MM.1S (cell line): ENCODE measurements at regions not wholly inside any gene's neighbourhood (a gene's known extent, or its start where the extent isn't known, plus 50 kb on each side); places are given as distances from the start of the nearest gene placed in this dataset.

Experiments
- DNase-seq: peaks from one replicate; pipeline ENCODE4 v3.0.0-alpha.2; 2015
- H2AFZ ChIP-seq: fragments of 300-600 bp; sonication (generic); 2 replicates; pipeline ENCODE4 v1.6.0; 2016; ENCODE audit warnings: antibody characterized with exemption, low read length
- H3F3A ChIP-seq: fragments of 300-600 bp; sonication (generic); 2 replicates; pipeline ENCODE4 v1.6.1; 2016; ENCODE audit warnings: mild to moderate bottlenecking, antibody characterized with exemption, low read length, moderate library complexity, mixed read lengths; ENCODE audit not compliant: insufficient read depth
- H3K27ac ChIP-seq: fragments of 300-600 bp; sonication (generic); 2 replicates; pipeline ENCODE4 v1.5.1; 2016; ENCODE audit warnings: mild to moderate bottlenecking, low read length
- H3K27me3 ChIP-seq: fragments of 300-600 bp; sonication (generic); replicated peaks from 2 replicates; pipeline ENCODE4 v1.6.0; 2016; ENCODE audit warnings: low read length; ENCODE audit not compliant: insufficient read depth
- H3K36me3 ChIP-seq: fragments of 300-600 bp; sonication (generic); replicated peaks from 2 replicates; pipeline ENCODE4 v1.6.1; 2016; ENCODE audit warnings: mild to moderate bottlenecking, low read length, mixed read lengths; ENCODE audit not compliant: insufficient read depth
- H3K4me1 ChIP-seq: fragments of 300-600 bp; sonication (generic); 2 replicates; pipeline ENCODE4 v1.6.1; 2016; ENCODE audit warnings: low read length, mixed read lengths
- H3K4me2 ChIP-seq: fragments of 300-600 bp; sonication (generic); 2 replicates; pipeline ENCODE4 v1.6.0; 2016; ENCODE audit warnings: low read depth, low read length
- H3K4me3 ChIP-seq: fragments of 300-600 bp; sonication (generic); 2 replicates; pipeline ENCODE4 v1.5.1; 2016; ENCODE audit warnings: low read length, mixed read lengths
- H3K79me2 ChIP-seq: fragments of 300-600 bp; sonication (generic); 2 replicates; pipeline ENCODE4 v1.6.1; 2016; ENCODE audit warnings: mixed run types, low read length, mixed read lengths
- H3K9ac ChIP-seq: fragments of 300-600 bp; sonication (generic); 2 replicates; pipeline ENCODE4 v1.6.1; 2016; ENCODE audit warnings: low read length, mixed read lengths
- H3K9me2 ChIP-seq: fragments of 300-600 bp; sonication (generic); replicated peaks from 2 replicates; pipeline ENCODE4 v1.6.1; 2016; ENCODE audit warnings: mild to moderate bottlenecking, low read length, mixed read lengths; ENCODE audit not compliant: insufficient read depth
- H3K9me3 ChIP-seq: fragments of 300-600 bp; sonication (generic); replicated peaks from 2 replicates; pipeline ENCODE4 v1.6.1; 2016; ENCODE audit warnings: mild to moderate bottlenecking, low read length, mixed read lengths; ENCODE audit not compliant: insufficient read depth
- H4K20me1 ChIP-seq: fragments of 300-600 bp; sonication (generic); 2 replicates; pipeline ENCODE4 v1.6.1; 2016; ENCODE audit warnings: mild to moderate bottlenecking, low read length, moderate library complexity, mixed read lengths; ENCODE audit not compliant: insufficient read depth
- CTCF ChIP-seq: fragments of 300-600 bp; sonication (generic); IDR thresholded peaks from 2 replicates; pipeline ENCODE4 v1.5.1; 2016; ENCODE audit warnings: antibody characterized with exemption, low read length, mixed read lengths
- EZH2 ChIP-seq: fragments of 300-600 bp; sonication (generic); optimal IDR thresholded peaks from 2 replicates; pipeline ENCODE3; 2017; ENCODE audit warnings: low read depth, mild to moderate bottlenecking, antibody characterized with exemption, low read length, mixed read lengths
- EZH2phosphoT487 ChIP-seq: fragments of 300-600 bp; sonication (generic); IDR thresholded peaks from 2 replicates; pipeline ENCODE4 v1.6.1; 2018; ENCODE audit warnings: antibody characterized with exemption, low read length

GRCh38 chr11:135043434-135043833 is 631.4 kb upstream of the B3GAT1 start:
- TF ChIP-seq CTCF (no peak), EZH2 (no peak), EZH2phosphoT487 (no peak)
- no peaks in the 10 kb centered on the region for H3K4me1 ChIP-seq
- H2AFZ ChIP-seq: no peak overlapping the region

DNA sequence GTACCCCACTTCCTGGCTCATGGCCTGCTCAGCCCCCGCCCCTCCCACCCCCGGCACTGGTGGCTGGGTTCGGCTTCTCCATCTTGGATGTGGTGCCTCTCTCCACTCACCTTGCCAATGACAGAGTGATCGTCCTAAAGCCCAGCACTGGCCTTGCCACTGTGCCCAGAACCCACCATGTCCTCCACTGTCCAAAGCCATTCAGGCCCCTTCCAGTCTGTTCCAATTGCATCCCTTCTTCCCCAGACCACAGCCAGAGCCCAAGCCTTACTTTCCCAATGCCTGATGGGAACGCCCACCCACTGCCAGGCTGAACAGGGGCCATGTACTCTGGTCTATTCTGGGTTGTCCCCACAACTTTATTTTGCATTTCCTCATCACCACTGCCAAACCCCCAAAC is 625.8 kb upstream of the B3GAT1 start:
- H3K27me3 ChIP-seq: no peaks in the 10 kb centered on the region
- H3K4me2 ChIP-seq: no peak overlapping the region
- no peak overlapping the region for H3K9ac ChIP-seq
- no peak for DNase-seq
- H3K79me2 ChIP-seq: no peaks in the 10 kb centered on the region
- H3K9me3 ChIP-seq: no peaks in the 10 kb centered on the region
- H4K20me1 ChIP-seq: no peaks in the 10 kb centered on the region
- TF ChIP-seq CTCF: no peak
- no peak for TF ChIP-seq EZH2
- no peak for TF ChIP-seq EZH2phosphoT487
- no peaks in the 10 kb centered on the region for H3K9me2 ChIP-seq
- no peak overlapping the region for H3K4me3 ChIP-seq
- H3K27ac ChIP-seq: no peak overlapping the region
- no peaks in the 10 kb centered on the region for H3F3A ChIP-seq
- H3K36me3 ChIP-seq: no peaks in the 10 kb centered on the region
- no peak overlapping the region for H2AFZ ChIP-seq
- no peaks in the 10 kb centered on the region for H3K4me1 ChIP-seq

More at GRCh38 chr11:135043434-135043833, 631.4 kb upstream of the B3GAT1 start:
- Histone ChIP-seq H3K4me3 (no peak overlapping the region), H3K27ac (no peak overlapping the region), H3K79me2 (no peaks in the 10 kb centered on the region), H3K9ac (no peak overlapping the region), H3K27me3 (no peaks in the 10 kb centered on the region), H3K4me2 (no peak overlapping the region), H3K9me2 (no peaks in the 10 kb centered on the region), H3F3A (no peaks in the 10 kb centered on the region), H3K9me3 (no peaks in the 10 kb centered on the region), H3K36me3 (no peaks in the 10 kb centered on the region), H4K20me1 (no peaks in the 10 kb centered on the region)
- no peak for DNase-seq

- Histone ChIP-seq H3K9me3 (no peaks in the 10 kb centered on the region), H3K9me2 (no peaks in the 10 kb centered on the region), H3K79me2 (no peaks in the 10 kb centered on the region), H3K27ac (no peak overlapping the region), H2AFZ (no peak overlapping the region), H3K9ac (no peak overlapping the region), H3K4me2 (no peak overlapping the region), H3F3A (no peaks in the 10 kb centered on the region), H3K4me3 (no peak overlapping the region), H4K20me1 (no peaks in the 10 kb centered on the region), H3K36me3 (no peaks in the 10 kb centered on the region), H3K27me3 (no peaks in the 10 kb centered on the region), H3K4me1 (no peaks in the 10 kb centered on the region)
- TF ChIP-seq EZH2phosphoT487 (no peak), CTCF (no peak), EZH2 (no peak)
- no peak for DNase-seq
Measured at GRCh38 chr11:135036488-135037297, 624.7 kb upstream of the B3GAT1 start.
